HG03521 (cell line): ENCODE measurements at regions not wholly inside any gene's neighbourhood (a gene's known extent, or its start where the extent isn't known, plus 50 kb on each side); places are given as distances from the start of the nearest gene placed in this dataset.

Experiments
- ATAC-seq: cut with Tn5 transposase; IDR thresholded peaks from one replicate; pipeline ENCODE4 v1.9.1; 2021; ENCODE audit warnings: mild to moderate bottlenecking, moderate library complexity; ENCODE audit not compliant: unreplicated experiment

DNA sequence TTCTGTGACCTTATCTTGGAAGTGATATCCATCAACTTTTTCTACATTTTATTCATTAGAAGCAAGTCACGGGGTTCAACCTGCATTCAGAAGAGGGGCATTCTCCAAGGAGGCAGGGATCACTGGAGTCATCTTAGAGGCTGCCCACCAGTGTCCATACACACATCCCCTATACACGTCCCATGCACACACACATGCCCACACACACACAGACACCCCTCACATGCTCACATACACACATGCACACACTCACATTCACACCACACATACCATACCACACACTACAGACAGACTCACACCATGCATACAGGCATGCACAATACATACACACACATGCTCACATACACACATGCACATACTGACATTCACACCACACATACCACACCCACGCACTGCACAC is 884.7 kb downstream of the TBC1D22A start:
- ATAC-seq, result no peak

DNA sequence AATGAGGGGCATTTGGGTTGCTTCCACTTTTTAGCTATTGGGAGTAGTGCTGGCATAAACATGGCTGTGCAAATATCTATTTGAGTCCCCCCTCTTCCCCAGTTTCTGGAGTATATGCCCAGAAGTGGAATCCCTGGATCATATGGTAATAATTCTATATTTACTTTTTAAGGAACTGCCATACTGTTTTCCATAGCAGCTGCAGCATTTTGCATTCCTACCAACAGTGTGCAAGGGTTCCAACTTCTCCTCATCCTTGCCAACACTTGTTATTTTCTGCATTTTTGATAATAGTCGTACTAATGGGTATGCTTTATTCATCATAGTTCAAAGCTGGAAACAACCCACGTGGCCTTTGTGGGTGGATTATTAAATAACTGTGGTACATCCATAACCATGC is 883.5 kb downstream of the TBC1D22A start:
- no peak for ATAC-seq

DNA sequence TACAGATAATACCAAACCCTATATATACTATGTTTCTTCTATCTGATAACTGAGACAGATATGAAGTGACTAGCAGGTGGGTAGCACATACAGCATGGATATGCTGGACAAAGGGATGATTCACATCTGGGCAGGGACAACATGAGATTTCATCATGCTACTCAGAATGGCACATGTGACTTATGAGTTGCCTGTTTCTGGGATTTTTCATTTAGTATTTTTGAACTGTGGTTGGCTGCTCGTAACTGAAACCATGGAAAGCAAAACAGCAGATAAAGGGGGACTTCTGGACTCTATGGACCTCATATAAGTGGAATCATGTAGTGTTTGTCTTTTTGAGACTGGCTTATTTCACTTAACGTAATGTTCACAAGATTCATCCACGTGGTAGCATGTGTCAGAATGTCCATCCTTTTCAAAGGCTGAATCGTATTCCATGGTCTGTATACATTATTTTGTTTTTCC is 883.0 kb downstream of the TBC1D22A start:
- no peak for ATAC-seq

DNA sequence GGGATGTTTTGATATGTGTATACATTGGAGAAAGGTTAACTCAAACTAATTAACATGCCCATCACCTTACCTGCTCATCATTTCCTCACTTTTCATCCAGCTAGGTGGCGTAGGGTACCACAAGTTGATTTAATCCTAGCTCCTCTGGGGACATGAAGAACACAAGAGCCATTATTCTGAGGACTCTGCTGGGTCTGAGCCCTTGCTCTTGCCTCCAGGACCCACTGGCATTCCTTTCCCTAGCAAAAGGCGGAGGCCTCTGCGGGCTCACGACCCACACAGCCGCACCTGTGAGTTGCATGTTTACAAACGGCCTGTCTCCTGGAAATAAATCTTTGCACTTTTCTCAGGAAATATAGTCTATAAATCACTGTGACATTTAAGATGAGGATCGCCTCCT is 871.9 kb downstream of the TBC1D22A start:
- ATAC-seq, result no peak

DNA sequence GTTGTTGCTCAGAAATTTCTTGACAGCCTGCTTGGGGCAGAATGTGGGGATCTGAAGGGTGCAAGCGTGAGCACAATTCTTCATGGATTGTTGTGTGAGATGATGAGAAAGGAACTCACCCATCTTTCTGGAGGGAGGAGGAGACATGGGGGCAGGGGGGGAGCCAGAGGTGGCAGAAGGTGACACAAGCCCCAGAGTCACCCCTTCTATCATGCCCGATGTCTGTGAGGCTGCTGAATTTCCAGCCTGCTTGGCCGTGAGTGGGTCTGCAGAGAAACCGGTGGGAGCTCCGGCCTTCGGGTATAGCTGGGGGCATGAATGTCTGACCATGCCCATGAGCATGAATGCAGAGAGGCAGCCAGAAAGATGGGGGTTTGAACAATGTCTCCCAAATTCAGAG is 870.7 kb downstream of the TBC1D22A start:
- no peak for ATAC-seq

DNA sequence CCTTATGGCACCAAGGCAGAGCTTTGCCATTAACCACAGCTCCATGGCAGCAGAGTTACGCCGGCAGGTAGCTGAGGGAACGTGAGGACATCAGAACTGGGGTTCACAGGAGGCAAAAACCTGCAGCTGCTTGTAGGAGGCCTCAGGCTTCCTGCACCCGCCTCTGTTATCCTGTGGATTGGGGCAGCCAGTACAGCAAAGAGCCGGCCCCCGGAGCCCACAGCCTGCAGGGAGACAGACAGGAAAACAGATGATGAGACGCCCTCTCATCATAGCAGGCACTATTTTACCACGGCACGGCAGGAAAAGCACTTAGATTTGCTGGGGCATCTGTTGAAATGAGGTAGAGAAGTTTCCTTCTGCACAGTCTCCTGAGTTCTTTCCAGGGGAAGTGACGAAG is 870.3 kb downstream of the TBC1D22A start:
- ATAC-seq, result no peak

DNA sequence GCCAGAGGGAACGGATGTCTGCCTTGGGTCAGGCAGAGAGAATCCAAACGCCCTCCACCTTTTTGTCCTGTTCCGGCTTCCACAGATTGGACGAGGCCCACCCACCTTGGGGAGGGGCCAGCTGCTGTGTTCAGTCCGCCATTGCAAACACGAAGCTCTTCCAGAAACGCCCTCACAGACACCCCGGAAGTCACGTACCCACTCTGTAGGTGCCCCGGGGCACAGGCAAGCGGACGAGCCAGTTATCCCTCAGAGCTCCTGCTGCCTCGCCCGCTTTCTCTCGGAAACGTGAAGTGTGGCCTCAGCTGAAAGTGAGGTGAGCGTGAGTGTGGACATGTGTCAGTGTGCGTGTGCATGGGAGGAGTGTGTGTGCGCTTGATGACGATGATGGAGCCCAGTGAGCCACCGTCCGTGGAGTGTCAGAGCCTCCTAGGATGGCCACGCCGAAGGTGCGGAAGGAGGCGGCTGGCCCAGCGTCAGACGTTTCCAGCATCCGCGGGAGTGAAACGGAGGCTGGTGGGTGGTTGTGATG is 869.2 kb downstream of the TBC1D22A start:
- ATAC-seq, result no peak

DNA sequence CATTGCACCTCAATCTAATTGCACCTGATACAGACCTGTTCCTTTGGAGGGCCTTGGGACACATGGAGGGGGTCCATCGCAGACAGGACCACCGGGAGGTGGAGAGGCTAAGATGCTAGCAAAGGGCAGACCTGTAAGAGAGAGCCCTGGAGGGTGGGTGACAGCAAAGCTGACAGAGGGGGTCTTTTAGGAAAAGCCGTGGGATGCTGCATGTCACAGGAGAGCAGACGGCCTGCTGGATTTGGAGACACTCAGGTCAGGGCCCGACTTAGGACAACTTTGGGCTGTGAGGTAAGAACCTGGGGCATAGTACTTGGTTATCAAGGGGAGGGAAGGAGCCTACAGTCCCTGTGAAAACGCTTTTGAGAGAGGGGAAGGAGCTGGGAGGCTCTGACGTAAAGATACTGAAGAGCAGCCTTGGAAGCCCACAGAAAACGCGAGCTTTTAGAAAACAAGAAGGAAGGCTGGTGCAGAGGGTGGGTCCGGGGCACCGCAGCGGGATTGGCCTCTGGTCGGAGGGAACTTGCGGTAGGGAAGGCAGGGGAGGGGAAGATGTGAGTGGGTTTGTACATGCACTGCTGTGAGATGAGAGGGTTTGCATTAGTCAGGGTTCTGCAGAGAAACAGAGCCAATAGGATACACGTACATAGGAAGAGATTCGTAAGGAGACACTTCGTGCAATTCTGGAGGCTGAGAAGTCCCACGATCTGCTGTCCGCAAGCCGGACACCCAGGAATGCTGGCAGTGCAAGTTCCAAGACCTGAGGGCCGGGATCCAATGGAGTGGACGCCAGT is 868.5 kb downstream of the TBC1D22A start:
- no peak for ATAC-seq

DNA sequence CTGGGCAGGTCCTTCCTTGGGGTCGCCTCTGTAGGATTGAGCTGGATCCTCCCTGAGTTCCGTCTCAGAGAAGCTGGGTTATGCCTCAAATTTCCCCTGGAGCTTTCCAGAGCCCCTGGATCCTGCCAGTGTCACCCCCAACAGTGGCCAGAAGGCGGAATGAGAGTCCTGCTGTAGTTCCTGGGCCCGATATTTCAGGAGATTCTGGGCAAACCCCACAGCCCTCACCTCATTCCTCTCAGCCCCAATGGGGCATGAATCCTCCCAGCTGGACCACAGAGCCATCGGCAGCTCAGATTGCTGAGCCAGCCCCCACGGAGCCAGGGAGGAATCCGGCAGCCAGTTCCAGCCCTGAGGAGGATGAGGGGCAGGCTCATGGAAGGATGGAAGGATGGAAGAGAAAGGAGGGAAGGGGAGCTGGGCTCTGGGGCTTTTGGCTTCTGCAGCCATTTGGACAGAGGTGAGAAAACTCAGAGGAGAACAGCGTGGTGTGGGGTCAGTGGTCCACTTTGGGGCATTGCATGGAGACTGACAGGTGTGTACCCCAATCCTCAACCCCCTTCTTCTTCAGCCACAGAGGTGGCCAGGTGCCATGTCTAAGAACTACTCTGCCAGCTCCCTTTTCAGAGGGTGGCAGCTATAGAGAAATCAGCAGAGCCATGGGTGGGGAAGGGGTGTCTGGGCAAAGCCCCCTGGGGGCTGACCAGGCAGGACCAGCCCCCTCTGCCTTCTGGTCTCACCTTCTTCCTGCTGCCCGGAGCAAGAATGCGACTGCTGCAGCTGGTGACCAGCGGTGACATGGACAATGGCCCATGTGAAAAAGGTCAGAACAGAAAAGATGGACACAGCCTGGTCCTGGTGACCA is 867.6 kb downstream of the TBC1D22A start:
- ATAC-seq, result no peak

DNA sequence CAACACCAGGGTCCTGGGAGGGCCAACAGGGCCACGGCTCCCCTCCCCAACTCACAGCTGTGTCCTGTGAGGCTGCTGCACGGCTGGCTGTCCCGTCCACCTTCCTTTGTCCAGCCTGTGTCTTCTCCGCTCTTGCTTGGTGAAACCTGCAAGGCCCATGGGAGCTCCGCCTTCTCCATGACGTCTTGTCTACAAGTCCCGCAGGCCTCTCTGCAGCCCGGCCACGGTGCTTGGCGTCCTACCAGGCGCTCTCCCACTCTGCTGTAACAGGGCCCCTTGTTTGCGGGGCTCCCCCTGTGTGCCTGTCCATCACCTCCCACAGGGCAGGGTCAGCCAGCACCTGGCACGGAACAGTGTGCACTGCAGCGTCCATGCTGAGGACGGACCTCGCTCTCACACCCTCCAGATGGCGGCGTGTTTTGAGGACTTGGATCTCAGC is 866.8 kb downstream of the TBC1D22A start:
- ATAC-seq, result no peak

DNA sequence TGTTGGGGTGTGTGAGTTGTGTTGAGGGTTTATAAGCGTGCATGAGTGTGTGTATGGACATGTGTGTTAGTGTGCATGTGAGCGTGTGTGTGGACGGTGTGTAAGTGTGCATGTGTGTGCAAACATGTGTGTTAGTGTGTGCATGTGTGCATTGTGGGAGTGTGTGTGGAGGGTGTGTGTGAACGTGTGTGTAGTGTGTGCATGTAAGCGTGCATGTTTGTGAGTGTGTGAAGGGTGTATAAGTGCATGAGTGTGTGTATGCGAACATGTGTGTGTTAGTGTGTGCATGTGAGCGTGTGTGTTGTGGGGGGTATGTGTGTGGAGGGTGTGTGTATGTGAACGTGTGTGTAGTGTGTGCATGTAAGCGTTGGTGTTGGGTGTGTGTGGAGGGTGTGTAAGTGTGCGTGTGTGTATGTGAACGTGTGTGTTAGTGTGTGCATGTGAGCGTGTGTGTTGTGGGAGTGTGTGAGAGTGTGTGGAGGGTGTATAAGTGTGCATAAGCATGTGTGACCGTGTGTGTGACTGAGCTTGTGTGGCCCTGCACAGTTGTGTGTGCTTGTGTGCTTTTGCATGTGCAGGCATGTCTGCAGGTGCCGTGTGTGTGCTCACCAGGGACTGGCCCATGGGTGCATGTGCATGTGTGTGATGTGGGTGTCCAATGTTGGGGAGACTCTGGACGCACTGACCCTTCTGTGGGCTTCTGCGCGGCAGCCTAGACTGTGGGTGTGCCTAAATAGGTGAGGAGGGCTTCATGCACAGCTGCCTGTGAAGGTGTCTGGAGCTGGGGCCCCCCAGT is 866.2 kb downstream of the TBC1D22A start:
- ATAC-seq, result no peak

DNA sequence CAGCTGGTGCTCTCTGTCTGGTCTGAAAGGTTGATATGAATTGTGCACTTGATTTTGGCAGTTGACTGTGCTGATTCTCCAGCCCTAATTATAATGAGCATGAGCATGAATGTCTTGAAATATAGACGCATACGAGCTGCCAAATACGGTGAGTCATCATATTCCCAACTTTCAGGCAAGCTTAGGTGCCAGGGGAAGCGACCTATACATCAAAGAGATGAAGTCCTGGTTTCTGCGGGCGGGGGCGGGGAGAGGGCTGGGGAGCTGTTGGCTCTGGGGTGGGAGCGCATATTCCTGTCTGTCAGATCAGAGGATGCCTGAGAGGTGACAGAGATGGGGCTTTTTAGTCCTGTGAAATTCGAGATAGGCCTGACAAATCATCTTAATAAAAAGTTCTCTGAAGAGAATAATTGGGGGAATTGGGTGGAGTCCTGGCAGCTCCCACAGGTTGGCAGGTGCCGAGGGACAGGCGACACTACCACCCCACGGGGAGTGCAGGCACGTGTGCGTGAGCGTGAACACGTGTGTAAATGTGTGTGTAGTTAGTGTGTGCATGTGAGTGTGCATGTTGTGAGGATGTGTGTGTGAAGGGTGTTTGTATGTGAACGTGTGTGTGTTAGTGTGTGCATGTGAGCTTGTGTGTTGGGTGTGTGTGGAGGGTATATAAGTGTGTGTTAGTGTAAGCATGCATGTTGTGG is 865.3 kb downstream of the TBC1D22A start:
- no peak for ATAC-seq

DNA sequence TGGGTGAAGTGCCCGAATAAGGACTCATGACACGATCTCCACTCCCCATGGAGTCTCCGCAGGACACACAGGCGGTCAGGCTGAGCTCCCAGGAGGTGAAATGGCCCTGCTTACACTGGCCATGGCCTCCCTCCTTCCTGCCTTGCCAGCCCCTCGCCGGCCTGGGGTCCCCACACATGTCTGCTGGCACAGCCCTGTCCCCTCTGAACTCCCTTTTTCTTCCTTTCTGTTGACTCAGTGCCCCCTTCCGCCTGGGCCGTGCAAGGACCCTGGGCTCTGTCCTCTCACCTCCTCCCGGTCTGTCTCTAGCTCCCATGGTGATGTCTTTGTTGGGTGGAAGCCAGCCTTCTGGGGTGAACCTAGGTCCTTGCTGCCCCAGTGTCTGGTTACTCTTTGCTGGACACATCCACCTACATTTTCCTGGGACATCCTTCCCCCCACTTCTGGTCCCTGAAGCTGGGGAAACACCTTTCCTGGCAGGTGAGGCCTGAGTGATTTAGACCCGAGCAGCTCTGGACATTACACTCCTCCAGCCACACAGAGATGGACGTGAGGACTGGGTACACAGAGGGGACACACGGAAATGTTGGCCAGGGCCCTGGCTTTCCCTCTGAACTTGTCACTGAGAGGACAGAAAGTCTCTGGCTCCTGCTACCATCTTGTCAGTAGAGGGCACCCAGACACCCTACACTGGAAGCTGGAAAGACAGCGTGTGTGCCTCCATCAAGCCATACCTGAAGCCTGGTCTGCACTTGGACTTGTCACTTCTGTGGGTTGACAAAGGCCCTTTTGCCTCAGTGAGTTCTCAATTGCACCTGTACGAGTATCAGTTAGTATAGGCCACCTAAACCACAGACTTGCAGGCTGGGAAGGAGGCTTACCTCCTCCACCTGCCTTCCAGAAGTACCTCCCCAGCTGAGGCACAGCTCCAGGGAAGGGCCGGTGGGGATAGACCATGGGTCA is 864.3 kb downstream of the TBC1D22A start:
- no peak for ATAC-seq

DNA sequence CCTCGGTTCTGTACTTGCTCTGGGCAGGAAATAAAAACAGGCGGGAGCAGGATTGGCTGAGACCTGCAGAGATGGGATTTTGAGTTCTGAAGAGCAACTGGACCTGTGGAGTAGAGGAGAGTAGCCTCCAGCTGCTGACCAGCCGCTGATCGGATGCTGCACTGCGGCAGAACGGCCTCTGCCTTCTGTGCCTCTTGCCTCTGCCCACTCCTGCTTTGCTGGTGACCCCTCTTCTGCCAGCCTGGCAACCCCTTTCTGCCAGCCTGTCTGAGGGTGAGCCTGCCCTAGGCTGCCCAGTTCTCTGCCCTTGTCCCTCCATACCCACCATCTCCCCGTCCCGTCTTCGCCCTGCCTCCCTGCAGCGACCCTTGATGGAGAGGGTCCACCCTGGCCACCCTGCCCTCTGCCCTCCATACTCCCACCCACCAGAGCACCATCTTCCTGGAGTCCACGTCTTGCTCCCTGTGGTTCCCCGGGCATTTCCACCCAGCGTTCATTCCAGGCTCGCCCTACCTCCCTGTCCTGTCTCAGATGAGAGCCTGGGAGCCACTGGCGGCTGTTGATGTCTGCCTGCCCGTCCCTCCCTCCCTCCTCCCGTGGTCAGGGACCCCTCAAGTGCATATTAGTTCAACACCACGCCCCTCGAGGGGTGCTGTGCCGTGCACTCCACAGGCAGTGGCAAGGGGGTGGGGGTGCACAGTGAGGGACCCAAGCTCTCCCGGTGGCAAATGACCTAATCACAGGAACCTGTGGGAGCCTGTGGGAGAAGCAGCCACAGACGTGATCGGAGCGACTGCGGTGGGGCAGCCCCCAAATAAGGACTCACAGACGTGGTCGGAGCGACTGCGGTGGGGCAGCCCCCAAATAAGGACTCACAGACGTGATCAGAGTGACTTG is 863.3 kb downstream of the TBC1D22A start:
- ATAC-seq, result no peak

DNA sequence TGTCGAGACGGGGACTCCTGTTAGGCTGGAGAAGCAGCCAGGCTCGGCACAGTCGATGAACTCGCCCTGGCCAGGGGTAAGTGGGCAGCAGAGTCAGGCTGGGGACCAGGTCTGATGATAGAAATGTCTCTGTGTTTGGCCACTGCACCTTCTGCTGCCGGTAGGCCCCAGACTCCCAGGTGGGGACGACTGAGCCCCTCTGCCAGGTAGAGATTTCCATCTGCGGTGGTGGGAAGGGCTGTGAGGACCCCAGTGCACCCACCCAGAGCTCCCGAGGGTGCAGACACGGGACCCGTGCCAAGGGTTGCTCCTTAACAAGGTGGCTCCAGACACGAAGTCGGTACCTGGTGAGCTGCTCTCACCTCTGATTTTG is 862.5 kb downstream of the TBC1D22A start:
- ATAC-seq, result no peak

DNA sequence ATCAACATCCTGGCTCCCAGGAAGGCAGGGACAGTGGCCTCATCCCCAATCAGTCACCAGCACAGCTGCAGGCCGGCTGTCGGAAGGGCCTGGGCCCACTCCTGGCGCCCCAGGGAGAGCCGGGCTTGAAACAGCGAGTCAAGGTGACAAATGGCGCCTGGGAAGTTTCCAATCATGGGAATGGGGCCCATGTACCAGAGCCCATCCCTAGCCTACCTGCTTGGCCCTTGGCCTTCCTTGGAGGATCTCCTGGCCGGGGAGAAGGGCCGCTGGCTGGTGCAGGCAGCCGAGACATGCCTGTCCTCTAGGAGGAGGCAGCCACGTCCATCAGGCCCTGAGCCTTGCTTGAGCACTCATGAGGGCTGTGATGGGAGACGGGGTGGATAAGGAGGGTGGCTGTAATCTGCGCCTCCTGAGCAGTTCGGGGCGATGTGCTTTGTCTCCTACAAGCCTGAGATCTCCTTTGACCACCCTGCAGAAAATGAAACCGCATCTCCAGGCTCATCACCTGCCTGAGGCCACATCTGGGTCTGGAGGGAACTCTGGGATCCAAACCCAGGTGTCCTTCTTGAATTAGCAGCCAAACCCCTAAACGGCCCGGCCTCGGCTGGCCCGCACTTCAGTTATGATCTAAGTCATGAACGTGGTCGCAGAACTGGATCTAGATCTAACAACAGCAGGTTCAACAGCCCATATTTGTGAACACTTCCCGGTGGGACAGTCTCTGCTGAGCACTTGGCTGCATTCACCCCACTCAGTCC is 862.0 kb downstream of the TBC1D22A start:
- no peak for ATAC-seq

DNA sequence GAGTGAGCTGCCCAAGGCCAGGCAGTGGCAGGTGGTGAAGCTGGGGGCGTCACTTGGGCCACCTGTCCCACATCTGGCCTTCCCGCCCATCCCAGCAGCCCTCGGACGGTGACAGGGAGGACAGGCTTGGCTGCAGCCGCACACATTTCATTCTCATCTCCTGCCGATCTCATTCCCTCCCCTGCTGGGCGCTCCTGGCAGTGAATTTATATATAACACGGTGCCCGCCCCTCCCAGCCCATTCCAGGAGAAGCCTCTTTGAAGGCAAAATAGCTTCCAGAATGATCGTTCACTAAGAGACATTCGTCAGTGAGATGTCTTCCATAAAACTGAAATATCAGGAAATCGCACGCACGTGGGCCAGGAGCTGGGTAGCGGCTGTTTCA is 861.3 kb downstream of the TBC1D22A start:
- ATAC-seq, result no peak
